GM13977 (cell line): ENCODE measurements at regions not wholly inside any gene's neighbourhood (a gene's known extent, or its start where the extent isn't known, plus 50 kb on each side); places are given as distances from the start of the nearest gene placed in this dataset.

Source experiments
- DNase-seq: peaks from one replicate; pipeline ENCODE4 v3.0.0; 2012; ENCODE audit warnings: low spot score
- in situ Hi-C: fragments of 300-500 bp; cut with MboI; formaldehyde crosslinking; loops from one replicate; pipeline ENCODE4 v1.12.0; 2022; ENCODE audit warnings: low sequenced_read_pairs, low pct_unique_long_range_greater_than_20kb, mixed read lengths, inconsistent platforms; ENCODE audit not compliant: unreplicated experiment
- TF ChIP-seq, protein P1 (sequence below): IDR thresholded peaks from 2 replicates; pipeline ENCODE4 v1.5.1; 2012; ENCODE audit warnings: mild to moderate bottlenecking, control low read depth; ENCODE audit not compliant: insufficient read depth; ENCODE audit errors: extremely low read depth, missing control alignments

DNA sequence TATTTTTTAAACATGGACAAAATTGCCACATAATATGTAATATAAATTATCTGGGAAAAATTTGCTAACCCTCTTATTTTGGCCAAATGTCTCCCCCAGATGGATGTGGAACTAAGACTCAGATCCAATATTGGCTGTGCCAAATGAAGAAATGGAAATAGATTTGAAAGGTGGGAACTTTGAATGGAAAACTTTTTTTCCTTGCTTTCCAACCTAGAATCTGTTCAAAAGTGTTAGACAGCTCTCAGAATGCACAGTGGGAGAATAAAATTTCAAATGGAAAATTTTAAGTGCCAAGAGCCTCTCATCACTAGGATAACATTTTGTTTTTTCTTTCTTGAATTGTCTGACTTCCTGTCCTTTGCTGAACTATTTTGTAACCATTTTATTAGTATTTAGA is 142.6 kb upstream of the GAS1 start:
- in situ Hi-C loops: no loop called here
- no peak for DNase-seq
- TF ChIP-seq, protein P1, sequence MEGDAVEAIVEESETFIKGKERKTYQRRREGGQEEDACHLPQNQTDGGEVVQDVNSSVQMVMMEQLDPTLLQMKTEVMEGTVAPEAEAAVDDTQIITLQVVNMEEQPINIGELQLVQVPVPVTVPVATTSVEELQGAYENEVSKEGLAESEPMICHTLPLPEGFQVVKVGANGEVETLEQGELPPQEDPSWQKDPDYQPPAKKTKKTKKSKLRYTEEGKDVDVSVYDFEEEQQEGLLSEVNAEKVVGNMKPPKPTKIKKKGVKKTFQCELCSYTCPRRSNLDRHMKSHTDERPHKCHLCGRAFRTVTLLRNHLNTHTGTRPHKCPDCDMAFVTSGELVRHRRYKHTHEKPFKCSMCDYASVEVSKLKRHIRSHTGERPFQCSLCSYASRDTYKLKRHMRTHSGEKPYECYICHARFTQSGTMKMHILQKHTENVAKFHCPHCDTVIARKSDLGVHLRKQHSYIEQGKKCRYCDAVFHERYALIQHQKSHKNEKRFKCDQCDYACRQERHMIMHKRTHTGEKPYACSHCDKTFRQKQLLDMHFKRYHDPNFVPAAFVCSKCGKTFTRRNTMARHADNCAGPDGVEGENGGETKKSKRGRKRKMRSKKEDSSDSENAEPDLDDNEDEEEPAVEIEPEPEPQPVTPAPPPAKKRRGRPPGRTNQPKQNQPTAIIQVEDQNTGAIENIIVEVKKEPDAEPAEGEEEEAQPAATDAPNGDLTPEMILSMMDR: no peak

DNA sequence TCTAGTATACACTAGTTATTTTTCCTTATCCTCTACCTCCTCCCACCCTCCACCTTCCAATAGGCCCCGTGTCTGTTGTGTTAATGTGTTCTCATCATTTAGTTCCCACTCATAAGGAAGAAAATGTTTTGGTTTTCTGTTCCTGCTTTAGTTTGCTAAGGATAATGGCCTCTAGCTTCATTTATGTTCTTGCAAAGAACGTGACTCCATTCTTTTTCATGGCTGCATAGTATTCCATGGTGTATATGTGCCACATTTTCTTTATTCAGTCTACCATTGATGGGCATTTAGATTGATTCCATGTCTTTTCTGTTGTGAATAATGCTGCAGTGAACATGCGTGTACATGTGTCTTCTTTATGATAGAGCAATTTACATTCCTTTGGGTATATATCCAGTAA is 146.5 kb upstream of the GAS1 start:
- TF ChIP-seq, protein P1: no peak
- in situ Hi-C loops: no loop called here
- no peak for DNase-seq

DNA sequence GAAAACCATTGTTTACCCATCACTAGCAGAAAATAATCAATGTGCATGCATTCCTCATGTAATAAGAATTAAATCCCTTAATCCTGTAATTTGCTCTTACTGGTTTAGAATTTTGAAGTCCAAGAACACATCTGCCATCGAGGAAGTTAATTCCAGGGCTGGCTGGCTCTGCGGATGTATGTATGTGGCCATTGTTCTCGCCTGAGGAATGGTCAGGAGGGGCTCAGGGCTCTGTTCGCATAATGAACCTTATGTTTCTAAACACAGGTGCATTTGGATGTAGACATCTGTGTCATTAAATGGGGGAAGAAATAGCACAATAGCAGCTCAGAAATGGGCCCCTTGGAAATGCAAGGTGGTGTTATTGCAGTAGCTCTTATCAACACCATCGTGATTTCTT is 148.6 kb upstream of the GAS1 start:
- TF ChIP-seq, protein P1: no peak
- DNase-seq: no peak
- in situ Hi-C loops: no loop called here

DNA sequence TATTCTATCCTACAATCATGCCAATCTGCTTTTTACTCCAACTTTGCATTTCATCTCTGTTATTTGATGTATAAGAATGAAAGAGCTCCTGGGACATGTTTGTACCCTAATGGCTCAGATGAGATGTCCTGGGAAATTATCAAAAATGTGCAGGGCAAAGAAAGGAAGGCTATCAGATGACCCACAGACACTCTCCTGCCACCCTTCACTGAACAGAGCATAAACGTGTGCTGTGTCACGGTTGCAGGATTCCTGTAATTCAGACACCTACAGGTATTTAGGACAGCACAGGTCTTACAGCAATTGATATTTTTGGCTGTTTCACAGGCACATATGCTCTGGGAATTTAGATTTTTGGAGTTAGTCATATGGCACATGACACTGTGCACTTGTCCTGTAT is 149.2 kb upstream of the GAS1 start:
- no peak for DNase-seq
- TF ChIP-seq, protein P1: no peak
- in situ Hi-C loops: no loop called here

DNA sequence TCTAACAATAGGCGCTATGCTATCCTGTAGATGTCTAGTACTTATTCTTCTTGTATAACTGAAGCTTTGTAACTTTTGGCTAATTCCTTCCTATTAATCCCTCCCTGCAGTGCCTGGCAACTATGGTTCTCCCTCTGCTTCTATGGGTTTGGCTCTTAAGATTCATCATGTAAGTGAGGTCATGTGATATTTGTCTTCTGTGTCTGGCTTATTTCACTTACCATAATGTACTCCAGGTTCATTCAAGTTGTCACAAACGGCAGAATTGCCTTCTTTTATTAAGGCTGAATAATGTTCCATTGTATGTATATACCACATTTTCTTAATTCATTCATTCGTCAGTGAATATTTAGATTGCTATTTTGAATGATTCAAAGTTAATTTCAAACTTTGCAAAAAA is 149.9 kb upstream of the GAS1 start:
- no peak for DNase-seq
- TF ChIP-seq, protein P1: no peak
- in situ Hi-C loops: no loop called here

DNA sequence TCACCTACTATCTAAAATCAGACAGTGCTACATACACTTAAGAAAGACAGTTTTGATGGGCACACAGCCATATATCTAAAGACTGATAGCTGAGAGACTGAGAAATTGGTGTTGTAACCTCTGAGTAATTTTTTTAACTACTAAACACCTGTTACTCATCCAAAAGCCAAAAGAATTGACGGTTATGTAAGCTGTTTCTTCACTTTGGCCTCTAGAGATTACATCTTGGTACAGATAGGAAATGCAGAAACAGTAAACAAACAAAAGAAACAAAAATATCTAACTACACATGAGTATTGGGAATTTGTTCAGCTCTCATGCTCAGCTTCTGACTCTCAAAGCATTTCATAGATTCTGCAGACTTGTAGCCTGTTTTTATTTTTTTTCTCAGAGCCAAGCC is 152.1 kb upstream of the GAS1 start:
- no peak for DNase-seq
- in situ Hi-C loops: no loop called here
- TF ChIP-seq, protein P1: no peak

DNA sequence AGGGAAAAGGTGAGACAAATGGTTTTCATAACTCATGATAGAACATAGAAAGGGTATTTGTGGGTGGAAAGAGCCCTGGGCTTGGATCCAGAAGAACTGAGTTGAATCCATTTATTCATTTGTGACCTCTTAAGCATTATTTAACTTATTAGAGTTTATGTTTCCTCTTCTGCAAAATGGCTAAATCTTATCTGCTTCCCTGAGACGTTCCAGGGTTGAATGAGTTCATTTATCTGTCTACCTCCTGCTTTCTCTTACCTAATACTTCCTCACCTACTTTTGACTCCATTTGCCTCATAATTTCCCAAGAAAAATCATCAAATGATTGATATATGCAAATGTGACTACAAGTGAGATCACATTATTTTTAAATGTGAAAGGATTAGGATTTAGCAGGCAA is 152.7 kb upstream of the GAS1 start:
- TF ChIP-seq, protein P1: no peak
- in situ Hi-C loops: no loop called here
- no peak for DNase-seq
